ENCODE measurements at regions not wholly inside any gene's neighbourhood (a gene's known extent, or its start where the extent isn't known, plus 50 kb on each side); places are given as distances from the start of the nearest gene placed in this dataset.

DNA sequence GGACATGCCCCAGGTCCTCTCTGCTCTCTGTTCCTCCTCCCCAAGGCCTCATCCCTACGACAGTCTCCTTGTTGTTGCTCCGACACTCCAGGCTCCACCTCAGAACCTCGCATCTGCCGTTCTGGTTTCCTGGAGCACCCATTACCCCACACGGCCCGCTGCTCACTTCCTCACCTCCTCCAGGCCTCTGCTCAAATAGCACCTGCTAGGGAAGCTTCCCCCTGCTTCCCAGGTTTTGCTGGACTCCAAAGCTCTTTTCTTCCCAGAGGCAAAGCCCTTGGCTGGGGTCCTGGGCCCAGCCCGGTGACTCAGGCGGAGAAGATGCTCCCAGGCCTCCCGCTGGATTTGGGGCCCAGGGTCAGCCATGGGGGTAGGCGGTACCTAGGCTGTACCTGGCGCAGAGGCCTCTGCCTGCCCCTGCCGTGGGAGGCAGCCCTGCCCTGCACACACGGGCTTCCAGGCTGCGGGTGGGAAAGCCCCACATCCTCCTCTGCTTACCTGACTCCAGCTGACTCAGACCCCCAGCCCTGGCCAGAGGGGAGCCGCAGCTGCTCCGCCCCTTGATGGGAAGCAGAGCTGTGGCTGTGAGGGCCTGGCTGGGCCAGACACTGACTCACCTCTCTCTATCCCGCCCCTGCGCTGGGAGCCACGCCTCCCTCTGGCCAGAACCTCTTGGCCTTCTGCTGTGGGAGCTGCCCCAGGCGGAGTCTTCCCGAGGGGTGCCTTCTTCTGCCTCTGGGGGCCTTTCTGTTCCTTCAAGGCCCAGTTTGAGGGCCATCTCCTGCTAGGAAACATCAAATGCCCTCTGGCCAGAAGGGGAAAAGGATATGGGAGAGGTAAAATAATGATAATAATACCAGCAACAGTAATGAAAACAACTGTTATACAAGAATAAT, 130.5 kb downstream of the CEBPB start (continued):
- TF ChIP-seq FOXK2 (conservative IDR thresholded peaks at IDR 0.05 in 1 of 2, IDR thresholded peaks at IDR 0.05 in 1 of 2; ENCODE audit: low read depth in 2 of 2) (no peak), ZNF77 (CRISPR knock-in tag; IDR thresholded peaks at IDR 0.05) (no peak), CXXC5 (CRISPR knock-in tag; IDR thresholded peaks at IDR 0.05) (no peak), CREM (IDR thresholded peaks at IDR 0.05; ENCODE audit: low read depth) (0 out of 2 replicates have a peak, but pooled peaks have one; percentile 9), HIVEP1 (CRISPR knock-in tag; IDR thresholded peaks at IDR 0.05) (no peak), ZNF668 (CRISPR knock-in tag; IDR thresholded peaks at IDR 0.05) (no peak), SMARCA5 (IDR thresholded peaks at IDR 0.05) (no peak), RFX5 (IDR thresholded peaks at IDR 0.05; ENCODE audit: low read depth, low read length) (no peak), CBX3 (IDR thresholded peaks at IDR 0.05; ENCODE audit: borderline replicate concordance in 1 of 2, low read length in 2 of 2) (no peak), ZNF444 (CRISPR knock-in tag; IDR thresholded peaks at IDR 0.05) (no peak), SIRT6 (IDR thresholded peaks at IDR 0.05; ENCODE audit: low read depth, low read length) (no peak)
- TF ChIP-seq, protein P1, sequence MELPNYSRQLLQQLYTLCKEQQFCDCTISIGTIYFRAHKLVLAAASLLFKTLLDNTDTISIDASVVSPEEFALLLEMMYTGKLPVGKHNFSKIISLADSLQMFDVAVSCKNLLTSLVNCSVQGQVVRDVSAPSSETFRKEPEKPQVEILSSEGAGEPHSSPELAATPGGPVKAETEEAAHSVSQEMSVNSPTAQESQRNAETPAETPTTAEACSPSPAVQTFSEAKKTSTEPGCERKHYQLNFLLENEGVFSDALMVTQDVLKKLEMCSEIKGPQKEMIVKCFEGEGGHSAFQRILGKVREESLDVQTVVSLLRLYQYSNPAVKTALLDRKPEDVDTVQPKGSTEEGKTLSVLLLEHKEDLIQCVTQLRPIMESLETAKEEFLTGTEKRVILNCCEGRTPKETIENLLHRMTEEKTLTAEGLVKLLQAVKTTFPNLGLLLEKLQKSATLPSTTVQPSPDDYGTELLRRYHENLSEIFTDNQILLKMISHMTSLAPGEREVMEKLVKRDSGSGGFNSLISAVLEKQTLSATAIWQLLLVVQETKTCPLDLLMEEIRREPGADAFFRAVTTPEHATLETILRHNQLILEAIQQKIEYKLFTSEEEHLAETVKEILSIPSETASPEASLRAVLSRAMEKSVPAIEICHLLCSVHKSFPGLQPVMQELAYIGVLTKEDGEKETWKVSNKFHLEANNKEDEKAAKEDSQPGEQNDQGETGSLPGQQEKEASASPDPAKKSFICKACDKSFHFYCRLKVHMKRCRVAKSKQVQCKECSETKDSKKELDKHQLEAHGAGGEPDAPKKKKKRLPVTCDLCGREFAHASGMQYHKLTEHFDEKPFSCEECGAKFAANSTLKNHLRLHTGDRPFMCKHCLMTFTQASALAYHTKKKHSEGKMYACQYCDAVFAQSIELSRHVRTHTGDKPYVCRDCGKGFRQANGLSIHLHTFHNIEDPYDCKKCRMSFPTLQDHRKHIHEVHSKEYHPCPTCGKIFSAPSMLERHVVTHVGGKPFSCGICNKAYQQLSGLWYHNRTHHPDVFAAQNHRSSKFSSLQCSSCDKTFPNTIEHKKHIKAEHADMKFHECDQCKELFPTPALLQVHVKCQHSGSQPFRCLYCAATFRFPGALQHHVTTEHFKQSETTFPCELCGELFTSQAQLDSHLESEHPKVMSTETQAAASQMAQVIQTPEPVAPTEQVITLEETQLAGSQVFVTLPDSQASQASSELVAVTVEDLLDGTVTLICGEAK (IDR thresholded peaks at IDR 0.05) = no peak
- TF ChIP-seq, protein P1 (CRISPR knock-in tag; IDR thresholded peaks at IDR 0.05) = no peak
- TF ChIP-seq, protein P2, sequence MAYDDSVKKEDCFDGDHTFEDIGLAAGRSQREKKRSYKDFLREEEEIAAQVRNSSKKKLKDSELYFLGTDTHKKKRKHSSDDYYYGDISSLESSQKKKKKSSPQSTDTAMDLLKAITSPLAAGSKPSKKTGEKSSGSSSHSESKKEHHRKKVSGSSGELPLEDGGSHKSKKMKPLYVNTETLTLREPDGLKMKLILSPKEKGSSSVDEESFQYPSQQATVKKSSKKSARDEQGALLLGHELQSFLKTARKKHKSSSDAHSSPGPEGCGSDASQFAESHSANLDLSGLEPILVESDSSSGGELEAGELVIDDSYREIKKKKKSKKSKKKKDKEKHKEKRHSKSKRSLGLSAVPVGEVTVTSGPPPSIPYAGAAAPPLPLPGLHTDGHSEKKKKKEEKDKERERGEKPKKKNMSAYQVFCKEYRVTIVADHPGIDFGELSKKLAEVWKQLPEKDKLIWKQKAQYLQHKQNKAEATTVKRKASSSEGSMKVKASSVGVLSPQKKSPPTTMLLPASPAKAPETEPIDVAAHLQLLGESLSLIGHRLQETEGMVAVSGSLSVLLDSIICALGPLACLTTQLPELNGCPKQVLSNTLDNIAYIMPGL (CRISPR knock-in tag; IDR thresholded peaks at IDR 0.05) = no peak
- TF ChIP-seq, protein P3, sequence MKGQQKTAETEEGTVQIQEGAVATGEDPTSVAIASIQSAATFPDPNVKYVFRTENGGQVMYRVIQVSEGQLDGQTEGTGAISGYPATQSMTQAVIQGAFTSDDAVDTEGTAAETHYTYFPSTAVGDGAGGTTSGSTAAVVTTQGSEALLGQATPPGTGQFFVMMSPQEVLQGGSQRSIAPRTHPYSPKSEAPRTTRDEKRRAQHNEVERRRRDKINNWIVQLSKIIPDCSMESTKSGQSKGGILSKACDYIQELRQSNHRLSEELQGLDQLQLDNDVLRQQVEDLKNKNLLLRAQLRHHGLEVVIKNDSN (CRISPR knock-in tag; IDR thresholded peaks at IDR 0.05) = no peak
- TF ChIP-seq, protein P4, sequence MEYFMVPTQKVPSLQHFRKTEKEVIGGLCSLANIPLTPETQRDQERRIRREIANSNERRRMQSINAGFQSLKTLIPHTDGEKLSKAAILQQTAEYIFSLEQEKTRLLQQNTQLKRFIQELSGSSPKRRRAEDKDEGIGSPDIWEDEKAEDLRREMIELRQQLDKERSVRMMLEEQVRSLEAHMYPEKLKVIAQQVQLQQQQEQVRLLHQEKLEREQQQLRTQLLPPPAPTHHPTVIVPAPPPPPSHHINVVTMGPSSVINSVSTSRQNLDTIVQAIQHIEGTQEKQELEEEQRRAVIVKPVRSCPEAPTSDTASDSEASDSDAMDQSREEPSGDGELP (CRISPR knock-in tag; IDR thresholded peaks at IDR 0.05; ENCODE audit: borderline replicate concordance) = peak; percentile 78

Data from K562 (cell line).